B cell (primary cell): ENCODE measurements at regions not wholly inside any gene's neighbourhood (a gene's known extent, or its start where the extent isn't known, plus 50 kb on each side); places are given as distances from the start of the nearest gene placed in this dataset.

Experiments used
- ATAC-seq: fragments of 200-7000 bp; cut with Tn5 transposase; one replicate; pipeline ENCODE4 v1.10.0; 2021; ENCODE audit warnings: low read depth, mild to moderate bottlenecking, moderate number of reproducible peaks, moderate library complexity
- CTCF ChIA-PET: fragments of 350-600 bp; sonication (Branson Sonifier 250); formaldehyde crosslinking; loops from one replicate; lab custom pipeline; 2021; ENCODE audit warnings: antibody characterized with exemption, inconsistent platforms; lab: Charles Lee
- POLR2A ChIA-PET: fragments of 350-600 bp; sonication (Branson Sonifier 250); formaldehyde crosslinking; loops from one replicate; lab custom pipeline; 2021; ENCODE audit warnings: antibody characterized with exemption; lab: Charles Lee
- DNase-seq: peaks from one replicate; pipeline ENCODE4 v3.0.0; 2013
- H2AFZ ChIP-seq: 2 replicates; pipeline ENCODE4 v1.6.1; 2012; ENCODE audit warnings: mild to moderate bottlenecking, low read depth, low read length; ENCODE audit not compliant: insufficient read depth, poor library complexity, severe bottlenecking
- H3K27ac ChIP-seq, 2 donors: 1 replicate in 1 of 2; 2 replicates in 1 of 2; pipeline ENCODE4 v1.5.1; 2012 to 2013; ENCODE audit warnings: low read length in 2 of 2, mild to moderate bottlenecking in 2 of 2, moderate library complexity in 1 of 2
- H3K27me3 ChIP-seq, 4 experiments: fragments of 200-600 bp in 1 of 4; sonication (generic) in 1 of 4; replicated peaks in 1 of 4; 1 replicate in 2 of 4; 2 replicates in 2 of 4; pipeline versions ENCODE4 v1.6.1 to v1.7.0; 2013 to 2016; ENCODE audit warnings: low read length in 3 of 4, mild to moderate bottlenecking in 2 of 4, mixed read lengths in 1 of 4, moderate library complexity in 1 of 4; ENCODE audit not compliant: insufficient read depth in 4 of 4, control insufficient read depth in 3 of 4; ENCODE audit errors: control extremely low read depth in 1 of 4
- H3K36me3 ChIP-seq, 2 experiments: replicated peaks in 1 of 2; 1 replicate in 1 of 2; 2 replicates in 1 of 2; pipeline versions ENCODE4 v1.6.1 to v1.7.1; 2013; ENCODE audit warnings: low read length in 1 of 2; ENCODE audit not compliant: insufficient read depth in 2 of 2, control insufficient read depth in 1 of 2; ENCODE audit errors: control extremely low read depth in 1 of 2, extremely low read depth in 1 of 2
- H3K4me1 ChIP-seq, 2 donors: fragments of 200-600 bp in 1 of 2; sonication (generic) in 1 of 2; 1 replicate in 1 of 2; 2 replicates in 1 of 2; pipeline versions ENCODE4 v1.5.1 to v1.6.1; 2013 to 2017; ENCODE audit warnings: low read length in 2 of 2; ENCODE audit not compliant: control insufficient read depth in 2 of 2, insufficient read depth in 2 of 2
- H3K4me2 ChIP-seq: replicated peaks from 2 replicates; pipeline ENCODE3; 2012; ENCODE audit warnings: mild to moderate bottlenecking, low read depth, low read length; ENCODE audit not compliant: poor library complexity, severe bottlenecking
- H3K4me3 ChIP-seq, 5 experiments: fragments of 200-600 bp in 1 of 5; sonication (generic) in 1 of 5; 1 replicate in 3 of 5; 2 replicates in 2 of 5; pipeline versions ENCODE4 v1.5.1 to v1.7.0; 2011 to 2016; ENCODE audit warnings: low read length in 4 of 5, mild to moderate bottlenecking in 4 of 5, low read depth in 2 of 5, control low read depth in 1 of 5, moderate library complexity in 1 of 5; ENCODE audit not compliant: insufficient read depth in 1 of 5; ENCODE audit errors: control extremely low read depth in 1 of 5, extremely low read depth in 1 of 5
- H3K79me2 ChIP-seq: fragments of 200-600 bp; sonication (generic); one replicate; pipeline ENCODE4 v1.6.0; 2016; ENCODE audit warnings: low read length; ENCODE audit not compliant: control insufficient read depth, insufficient read depth
- H3K9ac ChIP-seq: fragments of 200-600 bp; sonication (generic); 2 replicates; pipeline ENCODE4 v1.6.1; 2017; ENCODE audit warnings: mild to moderate bottlenecking, low read length, moderate library complexity
- H3K9me3 ChIP-seq, 3 donors: one replicate each; pipeline versions ENCODE4 v1.6.1 to v1.7.1; 2013; ENCODE audit warnings: low read length in 2 of 3; ENCODE audit not compliant: control insufficient read depth in 2 of 3, insufficient read depth in 1 of 3; ENCODE audit errors: control extremely low read depth in 1 of 3
- H4K20me1 ChIP-seq: 2 replicates; pipeline ENCODE4 v1.6.0; 2012; ENCODE audit warnings: mild to moderate bottlenecking, low read length; ENCODE audit not compliant: insufficient read depth, control insufficient read depth, poor library complexity, severe bottlenecking
- H3K27ac Mint-ChIP-seq: one replicate; pipeline ENCODE4 v1.8.0; 2021; ENCODE audit warnings: mixed read lengths
- H3K27me3 Mint-ChIP-seq: one replicate; pipeline ENCODE4 v1.8.0; 2021; ENCODE audit warnings: mixed read lengths
- H3K4me1 Mint-ChIP-seq: one replicate; pipeline ENCODE4 v1.8.0; 2021; ENCODE audit warnings: mixed read lengths
- H3K4me3 Mint-ChIP-seq: one replicate; pipeline ENCODE4 v1.8.0; 2021; ENCODE audit warnings: mixed read lengths
- H3K9me3 Mint-ChIP-seq: one replicate; pipeline ENCODE4 v1.8.0; 2022; ENCODE audit warnings: mixed read lengths; ENCODE audit not compliant: insufficient read depth
- CTCF ChIP-seq: fragments of 200-600 bp; IDR thresholded peaks from one replicate; pipeline ENCODE4 v1.8.0; 2022; ENCODE audit warnings: antibody characterized with exemption, mild to moderate bottlenecking
- EZH2 ChIP-seq: IDR thresholded peaks from 2 replicates; pipeline ENCODE4 v1.6.1; 2012; ENCODE audit warnings: borderline replicate concordance, low read depth, mild to moderate bottlenecking, moderate library complexity, low read length; ENCODE audit not compliant: insufficient read depth, poor library complexity, severe bottlenecking
- WGBS: methylation state at CpG from one replicate; pipeline ENCODE4 v1.1.5; 2013; ENCODE audit warnings: missing lambda C conversion rate; ENCODE audit not compliant: insufficient coverage; 5-methylcytosine and 5-hydroxymethylcytosine counted together
- intact Hi-C: fragments of 100-400 bp; cut with micrococcal nuclease; formaldehyde crosslinking; loops from one replicate; pipeline ENCODE4 v1.10.0; 2022

- no peak overlapping the region for H3K4me2 ChIP-seq
Measured at GRCh38 chr3:70734756-70735155, 422.3 kb upstream of the MDFIC2 start.

GRCh38 chr3:70731046-70731445 lies 418.6 kb upstream of the MDFIC2 start:
- Histone ChIP-seq H3K79me2 (no peaks in the 10 kb centered on the region), H3K4me2 (no peak overlapping the region), H2AFZ (no peak overlapping the region), H3K27me3 (peaks cover 0 to 3% (median 0%) of the 10 kb centered on the region in 4 experiments), H3K9ac (no peak overlapping the region), H3K36me3 (no peaks in the 10 kb centered on the region), H3K9me3 (no peaks in the 10 kb centered on the region), H3K4me3 (no peak overlapping the region), H3K27ac (no peak overlapping the region), H3K4me1 (no peaks in the 10 kb centered on the region), H4K20me1 (no peaks in the 10 kb centered on the region)
- no peak for TF ChIP-seq CTCF
- no peak for TF ChIP-seq EZH2
- Mint-ChIP-seq H3K4me1 (no peaks in the 10 kb centered on the region), H3K27me3 (peaks cover 20% of the 10 kb centered on the region), H3K4me3 (no peak overlapping the region), H3K27ac (no peak overlapping the region), H3K9me3 (no peaks in the 10 kb centered on the region)
- DNase-seq = no peak
- intact Hi-C loops = no loop called here
- ChIA-PET CTCF (no interaction called here), POLR2A (no interaction called here)
- no CpG with 5 or more reads among the region's 2 CpGs for whole genome bisulfite sequencing
- ATAC-seq = no peak

More at GRCh38 chr3:70734756-70735155, 422.3 kb upstream of the MDFIC2 start:
- Mint-ChIP-seq H3K4me1 (peaks cover 2% of the 10 kb centered on the region), H3K4me3 (no peak overlapping the region), H3K9me3 (no peaks in the 10 kb centered on the region), H3K27me3 (peaks cover 16% of the 10 kb centered on the region), H3K27ac (no peak overlapping the region)
- WGBS = no CpG with 5 or more reads among the region's 3 CpGs
- no peak for ATAC-seq
- TF ChIP-seq CTCF (no peak), EZH2 (no peak)
- Histone ChIP-seq H3K9ac (no peak overlapping the region), H3K9me3 (no peaks in the 10 kb centered on the region), H4K20me1 (no peaks in the 10 kb centered on the region), H3K27ac (no peak overlapping the region), H3K36me3 (no peaks in the 10 kb centered on the region), H2AFZ (no peak overlapping the region), H3K27me3 (peaks cover 0 to 3% (median 0%) of the 10 kb centered on the region in 4 experiments), H3K4me3 (no peak overlapping the region), H3K79me2 (no peaks in the 10 kb centered on the region), H3K4me1 (no peaks in the 10 kb centered on the region)
- intact Hi-C loops = no loop called here
- no peak for DNase-seq
- CTCF ChIA-PET = no interaction called here
- POLR2A ChIA-PET = no interaction called here
